ENCODE measurements at regions not wholly inside any gene's neighbourhood (a gene's known extent, or its start where the extent isn't known, plus 50 kb on each side); places are given as distances from the start of the nearest gene placed in this dataset.

- CTCF ChIA-PET, result interaction anchor here (0.7 kb wide), 1 partner anchor 53 kb away, joined by 3 read pairs; no protein-coding TSS in a partner anchor
- POLR2A ChIA-PET, result no interaction called here
- Histone ChIP-seq H3K27me3 (ENCODE audit: control insufficient read depth, insufficient read depth, low read length) (peaks cover 24% of the 10 kb centered on the region), H3K4me3 (ENCODE audit: low read depth, low read length) (no peak overlapping the region), H3K27ac (ENCODE audit: low read depth, low read length) (no peak overlapping the region), H3K9me3 (ENCODE audit: control insufficient read depth, insufficient read depth, low read length) (no peaks in the 10 kb centered on the region)
- TF ChIP-seq CTCF (IDR thresholded peaks at IDR 0.05; ENCODE audit: low read depth, low read length), result no peak
- no peak for DNase-seq (ENCODE audit: low read depth, low spot score)
Observed at GRCh38 chr1:25150985-25151495, 81.3 kb downstream of the SYF2 start.

- ChIA-PET CTCF (no interaction called here), POLR2A (no interaction called here)
- Histone ChIP-seq H3K4me3 (ENCODE audit: low read depth, low read length) (no peak overlapping the region), H3K9me3 (ENCODE audit: control insufficient read depth, insufficient read depth, low read length) (no peaks in the 10 kb centered on the region), H3K27ac (ENCODE audit: low read depth, low read length) (no peak overlapping the region), H3K27me3 (ENCODE audit: control insufficient read depth, insufficient read depth, low read length) (peaks cover 28% of the 10 kb centered on the region)
- DNase-seq (ENCODE audit: low read depth, low spot score), result no peak
- no peak for TF ChIP-seq CTCF (IDR thresholded peaks at IDR 0.05; ENCODE audit: low read depth, low read length)
Observed at GRCh38 chr1:25148673-25149300, 83.5 kb downstream of the SYF2 start.

GRCh38 chr1:25146451-25146855, 85.8 kb downstream of the SYF2 start:
- ChIA-PET POLR2A (no interaction called here), CTCF (no interaction called here)
- Histone ChIP-seq H3K4me3 (ENCODE audit: low read depth, low read length) (no peak overlapping the region), H3K27me3 (ENCODE audit: control insufficient read depth, insufficient read depth, low read length) (peaks cover 27% of the 10 kb centered on the region), H3K27ac (ENCODE audit: low read depth, low read length) (no peak overlapping the region), H3K9me3 (ENCODE audit: control insufficient read depth, insufficient read depth, low read length) (no peaks in the 10 kb centered on the region)
- DNase-seq (ENCODE audit: low read depth, low spot score), result no peak
- no peak for TF ChIP-seq CTCF (IDR thresholded peaks at IDR 0.05; ENCODE audit: low read depth, low read length)

- Histone ChIP-seq H3K27me3 (ENCODE audit: control insufficient read depth, insufficient read depth, low read length) (peaks cover 29% of the 10 kb centered on the region), H3K9me3 (ENCODE audit: control insufficient read depth, insufficient read depth, low read length) (no peaks in the 10 kb centered on the region), H3K27ac (ENCODE audit: low read depth, low read length) (no peak overlapping the region), H3K4me3 (ENCODE audit: low read depth, low read length) (no peak overlapping the region)
- TF ChIP-seq CTCF (IDR thresholded peaks at IDR 0.05; ENCODE audit: low read depth, low read length), result no peak
- ChIA-PET CTCF (no interaction called here), POLR2A (no interaction called here)
- no peak for DNase-seq (ENCODE audit: low read depth, low spot score)
Observed at GRCh38 chr1:25145775-25146393, 86.4 kb downstream of the SYF2 start.

- no peak for DNase-seq (ENCODE audit: low read depth, low spot score)
- no peak overlapping the region for H3K27ac ChIP-seq (ENCODE audit: low read depth, low read length)
- CTCF ChIA-PET, result no interaction called here
- peaks cover 46% of the 10 kb centered on the region for H3K27me3 ChIP-seq (ENCODE audit: control insufficient read depth, insufficient read depth, low read length)
- no peak for TF ChIP-seq CTCF (IDR thresholded peaks at IDR 0.05; ENCODE audit: low read depth, low read length)
- H3K4me3 ChIP-seq (ENCODE audit: low read depth, low read length), result no peak overlapping the region
- POLR2A ChIA-PET, result no interaction called here
- H3K9me3 ChIP-seq (ENCODE audit: control insufficient read depth, insufficient read depth, low read length), result no peaks in the 10 kb centered on the region
Observed at GRCh38 chr1:25140073-25140797, 92.1 kb downstream of the SYF2 start.
